SK-N-SH treated with all-trans-retinoic acid at 6 μM for 48 hours (cell line): ENCODE measurements at regions not wholly inside any gene's neighbourhood (a gene's known extent, or its start where the extent isn't known, plus 50 kb on each side); places are given as distances from the start of the nearest gene placed in this dataset.

ENCODE experiments used
- ATAC-seq: fragments of 200-7000 bp; cut with Tn5 transposase; 3 replicates; pipeline ENCODE4 v1.9.1; 2020; ENCODE audit warnings: mild to moderate bottlenecking, moderate library complexity
- ARNTL ChIP-seq: fragments of 450-650 bp; formaldehyde crosslinking; IDR thresholded peaks from 2 replicates; pipeline ENCODE4 v1.5.0; 2020; ENCODE audit warnings: low read depth, mild to moderate bottlenecking, moderate library complexity, borderline replicate concordance
- BACH2 ChIP-seq: fragments of 250-450 bp; sonication (Bioruptor Pico); IDR thresholded peaks from 2 replicates; pipeline ENCODE4 v1.9.0; 2021; ENCODE audit warnings: mild to moderate bottlenecking, borderline replicate concordance
- CSDC2 ChIP-seq: fragments of 250-450 bp; sonication (Bioruptor Pico); IDR thresholded peaks from 2 replicates; pipeline ENCODE4 v1.5.0; 2020; ENCODE audit warnings: mild to moderate bottlenecking, moderate library complexity
- ESRRG ChIP-seq: fragments of 250-450 bp; sonication (Bioruptor Pico); IDR thresholded peaks from 2 replicates; pipeline ENCODE4 v1.6.1; 2021; ENCODE audit warnings: mild to moderate bottlenecking
- GLIS3 ChIP-seq: fragments of 250-450 bp; sonication (Bioruptor Pico); IDR thresholded peaks from 2 replicates; pipeline ENCODE4 v1.5.0; 2020; ENCODE audit warnings: mild to moderate bottlenecking, moderate library complexity
- ISL1 ChIP-seq: fragments of 250-450 bp; sonication (Bioruptor Pico); IDR thresholded peaks from 2 replicates; pipeline ENCODE4 v2.1.2; 2022; ENCODE audit warnings: mild to moderate bottlenecking, moderate library complexity
- OSR1 ChIP-seq: fragments of 250-450 bp; sonication (Bioruptor Pico); IDR thresholded peaks from 2 replicates; pipeline ENCODE4 v1.8.0; 2022; ENCODE audit warnings: moderate library complexity, mild to moderate bottlenecking, inconsistent platforms
- PPARA ChIP-seq: fragments of 250-450 bp; sonication (Bioruptor Pico); IDR thresholded peaks from 2 replicates; pipeline ENCODE4 v1.5.0; 2020; ENCODE audit warnings: mild to moderate bottlenecking, borderline replicate concordance
- RARB ChIP-seq: fragments of 250-450 bp; sonication (Bioruptor Pico); IDR thresholded peaks from 2 replicates; pipeline ENCODE4 v1.8.0; 2021; ENCODE audit warnings: mild to moderate bottlenecking, moderate library complexity
- SNAI2 ChIP-seq: fragments of 250-450 bp; sonication (Bioruptor Pico); IDR thresholded peaks from 2 replicates; pipeline ENCODE4 v1.5.0; 2020; ENCODE audit warnings: mild to moderate bottlenecking, moderate library complexity
- TCF4 ChIP-seq: fragments of 250-450 bp; sonication (Bioruptor Pico); IDR thresholded peaks from 2 replicates; pipeline ENCODE4 v1.8.0; 2021; ENCODE audit warnings: mild to moderate bottlenecking, moderate library complexity, borderline replicate concordance
- TOX ChIP-seq: fragments of 250-450 bp; sonication (Bioruptor Pico); IDR thresholded peaks from 2 replicates; pipeline ENCODE4 v1.8.0; 2021; ENCODE audit warnings: mild to moderate bottlenecking, moderate library complexity, borderline replicate concordance
- ZFP3 ChIP-seq: fragments of 250-450 bp; sonication (Bioruptor Pico); IDR thresholded peaks from 2 replicates; pipeline ENCODE4 v1.5.0; 2020; ENCODE audit warnings: mild to moderate bottlenecking, moderate library complexity
- ZFP30 ChIP-seq: fragments of 450-650 bp; formaldehyde crosslinking; IDR thresholded peaks from 2 replicates; pipeline ENCODE4 v1.5.0; 2022; ENCODE audit warnings: mild to moderate bottlenecking, moderate library complexity
- ZNF565 ChIP-seq: fragments of 450-650 bp; formaldehyde crosslinking; conservative IDR thresholded peaks from 2 replicates; pipeline ENCODE4 v1.5.0; 2020; ENCODE audit warnings: low read depth, mild to moderate bottlenecking, moderate library complexity
- ZNF70 ChIP-seq: fragments of 450-650 bp; formaldehyde crosslinking; IDR thresholded peaks from 2 replicates; pipeline ENCODE4 v1.5.0; 2020; ENCODE audit warnings: mild to moderate bottlenecking, moderate library complexity
- ZNF8 ChIP-seq: fragments of 450-650 bp; formaldehyde crosslinking; IDR thresholded peaks from 2 replicates; pipeline ENCODE4 v1.5.0; 2020; ENCODE audit warnings: mild to moderate bottlenecking, moderate library complexity
- TF ChIP-seq, protein P1 (sequence below): fragments of 250-450 bp; sonication (Bioruptor Pico); IDR thresholded peaks from 2 replicates; pipeline ENCODE4 v1.8.0; 2021; ENCODE audit warnings: low read depth, mild to moderate bottlenecking, moderate library complexity, borderline replicate concordance
- TF ChIP-seq, protein P2 (sequence below): fragments of 250-450 bp; sonication (Bioruptor Pico); IDR thresholded peaks from 2 replicates; pipeline ENCODE4 v1.5.1; 2021; ENCODE audit warnings: mild to moderate bottlenecking, moderate library complexity
- TF ChIP-seq, protein P3 (sequence below): fragments of 250-450 bp; sonication (Bioruptor Pico); IDR thresholded peaks from 2 replicates; pipeline ENCODE4 v1.8.0; 2020; ENCODE audit warnings: mild to moderate bottlenecking, moderate library complexity, borderline replicate concordance
- TF ChIP-seq, protein P4 (sequence below): fragments of 250-450 bp; sonication (Bioruptor Pico); IDR thresholded peaks from 2 replicates; pipeline ENCODE4 v1.5.1; 2020; ENCODE audit warnings: low read depth, mild to moderate bottlenecking, moderate library complexity
- TF ChIP-seq, protein P5 (sequence below): fragments of 250-450 bp; sonication (Bioruptor Pico); IDR thresholded peaks from 2 replicates; pipeline ENCODE4 v1.5.0; 2020; ENCODE audit warnings: mild to moderate bottlenecking, moderate library complexity

DNA sequence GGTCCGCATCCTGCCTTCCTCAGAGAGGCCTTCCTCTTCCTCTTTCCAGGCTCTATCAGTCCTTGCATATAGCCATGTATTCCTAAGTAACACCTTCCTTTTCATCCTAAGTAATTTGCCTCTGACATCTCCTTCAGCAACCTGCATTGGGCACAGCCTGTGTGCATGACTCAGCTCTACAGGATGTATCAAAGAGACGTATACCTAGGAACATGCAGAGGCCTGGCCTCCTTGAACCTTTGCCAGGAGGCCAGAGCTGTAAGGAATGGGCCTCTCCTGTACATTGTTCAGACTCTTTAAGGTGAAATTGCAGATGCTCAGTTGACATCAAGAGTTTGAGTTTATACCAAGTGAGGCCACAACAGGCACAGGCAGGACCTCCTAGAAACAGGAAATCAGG is 76.0 kb upstream of the CELF4 start:
- ATAC-seq, result no peak
- TF ChIP-seq ZFP30 (CRISPR knock-in tag) (no peak), ZFP3 (CRISPR knock-in tag) (no peak), PPARA (CRISPR knock-in tag) (no peak), TCF4 (CRISPR knock-in tag) (no peak), ISL1 (no peak), ZNF8 (no peak), ZNF565 (CRISPR knock-in tag) (no peak), ARNTL (CRISPR knock-in tag) (no peak), CSDC2 (no peak), GLIS3 (CRISPR knock-in tag) (no peak), BACH2 (CRISPR knock-in tag) (no peak), ZNF70 (CRISPR knock-in tag) (no peak), TOX (no peak)
- TF ChIP-seq, protein P1, sequence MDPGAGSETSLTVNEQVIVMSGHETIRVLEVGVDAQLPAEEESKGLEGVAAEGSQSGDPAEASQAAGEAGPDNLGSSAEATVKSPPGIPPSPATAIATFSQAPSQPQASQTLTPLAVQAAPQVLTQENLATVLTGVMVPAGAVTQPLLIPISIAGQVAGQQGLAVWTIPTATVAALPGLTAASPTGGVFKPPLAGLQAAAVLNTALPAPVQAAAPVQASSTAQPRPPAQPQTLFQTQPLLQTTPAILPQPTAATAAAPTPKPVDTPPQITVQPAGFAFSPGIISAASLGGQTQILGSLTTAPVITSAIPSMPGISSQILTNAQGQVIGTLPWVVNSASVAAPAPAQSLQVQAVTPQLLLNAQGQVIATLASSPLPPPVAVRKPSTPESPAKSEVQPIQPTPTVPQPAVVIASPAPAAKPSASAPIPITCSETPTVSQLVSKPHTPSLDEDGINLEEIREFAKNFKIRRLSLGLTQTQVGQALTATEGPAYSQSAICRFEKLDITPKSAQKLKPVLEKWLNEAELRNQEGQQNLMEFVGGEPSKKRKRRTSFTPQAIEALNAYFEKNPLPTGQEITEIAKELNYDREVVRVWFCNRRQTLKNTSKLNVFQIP, result no peak
- TF ChIP-seq, protein P2, sequence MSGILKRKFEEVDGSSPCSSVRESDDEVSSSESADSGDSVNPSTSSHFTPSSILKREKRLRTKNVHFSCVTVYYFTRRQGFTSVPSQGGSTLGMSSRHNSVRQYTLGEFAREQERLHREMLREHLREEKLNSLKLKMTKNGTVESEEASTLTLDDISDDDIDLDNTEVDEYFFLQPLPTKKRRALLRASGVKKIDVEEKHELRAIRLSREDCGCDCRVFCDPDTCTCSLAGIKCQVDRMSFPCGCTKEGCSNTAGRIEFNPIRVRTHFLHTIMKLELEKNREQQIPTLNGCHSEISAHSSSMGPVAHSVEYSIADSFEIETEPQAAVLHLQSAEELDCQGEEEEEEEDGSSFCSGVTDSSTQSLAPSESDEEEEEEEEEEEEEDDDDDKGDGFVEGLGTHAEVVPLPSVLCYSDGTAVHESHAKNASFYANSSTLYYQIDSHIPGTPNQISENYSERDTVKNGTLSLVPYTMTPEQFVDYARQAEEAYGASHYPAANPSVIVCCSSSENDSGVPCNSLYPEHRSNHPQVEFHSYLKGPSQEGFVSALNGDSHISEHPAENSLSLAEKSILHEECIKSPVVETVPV (CRISPR knock-in tag), result no peak
- TF ChIP-seq, protein P3, sequence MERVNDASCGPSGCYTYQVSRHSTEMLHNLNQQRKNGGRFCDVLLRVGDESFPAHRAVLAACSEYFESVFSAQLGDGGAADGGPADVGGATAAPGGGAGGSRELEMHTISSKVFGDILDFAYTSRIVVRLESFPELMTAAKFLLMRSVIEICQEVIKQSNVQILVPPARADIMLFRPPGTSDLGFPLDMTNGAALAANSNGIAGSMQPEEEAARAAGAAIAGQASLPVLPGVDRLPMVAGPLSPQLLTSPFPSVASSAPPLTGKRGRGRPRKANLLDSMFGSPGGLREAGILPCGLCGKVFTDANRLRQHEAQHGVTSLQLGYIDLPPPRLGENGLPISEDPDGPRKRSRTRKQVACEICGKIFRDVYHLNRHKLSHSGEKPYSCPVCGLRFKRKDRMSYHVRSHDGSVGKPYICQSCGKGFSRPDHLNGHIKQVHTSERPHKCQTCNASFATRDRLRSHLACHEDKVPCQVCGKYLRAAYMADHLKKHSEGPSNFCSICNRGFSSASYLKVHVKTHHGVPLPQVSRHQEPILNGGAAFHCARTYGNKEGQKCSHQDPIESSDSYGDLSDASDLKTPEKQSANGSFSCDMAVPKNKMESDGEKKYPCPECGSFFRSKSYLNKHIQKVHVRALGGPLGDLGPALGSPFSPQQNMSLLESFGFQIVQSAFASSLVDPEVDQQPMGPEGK (CRISPR knock-in tag), result no peak
- TF ChIP-seq, protein P4, sequence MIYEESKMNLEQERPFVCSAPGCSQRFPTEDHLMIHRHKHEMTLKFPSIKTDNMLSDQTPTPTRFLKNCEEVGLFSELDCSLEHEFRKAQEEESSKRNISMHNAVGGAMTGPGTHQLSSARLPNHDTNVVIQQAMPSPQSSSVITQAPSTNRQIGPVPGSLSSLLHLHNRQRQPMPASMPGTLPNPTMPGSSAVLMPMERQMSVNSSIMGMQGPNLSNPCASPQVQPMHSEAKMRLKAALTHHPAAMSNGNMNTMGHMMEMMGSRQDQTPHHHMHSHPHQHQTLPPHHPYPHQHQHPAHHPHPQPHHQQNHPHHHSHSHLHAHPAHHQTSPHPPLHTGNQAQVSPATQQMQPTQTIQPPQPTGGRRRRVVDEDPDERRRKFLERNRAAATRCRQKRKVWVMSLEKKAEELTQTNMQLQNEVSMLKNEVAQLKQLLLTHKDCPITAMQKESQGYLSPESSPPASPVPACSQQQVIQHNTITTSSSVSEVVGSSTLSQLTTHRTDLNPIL, result no peak

DNA sequence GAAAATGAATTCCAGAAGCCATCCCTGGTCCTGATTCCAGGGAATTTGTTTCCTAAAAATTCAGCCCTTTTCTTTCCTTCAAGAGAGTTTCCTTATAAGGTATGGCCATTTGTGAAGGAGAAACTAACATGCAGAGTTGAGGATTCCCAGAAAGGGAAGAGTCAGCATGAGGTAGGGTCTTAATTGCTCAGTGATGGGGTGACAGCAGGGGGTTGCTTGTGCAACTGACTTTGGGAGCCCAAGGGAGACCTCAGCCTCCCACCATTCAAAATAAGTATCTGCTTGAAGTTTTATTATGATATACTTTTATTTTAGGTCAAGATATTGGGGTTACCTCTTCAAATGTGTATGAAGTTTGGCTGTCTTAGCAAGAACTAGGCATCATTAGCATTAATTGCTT is 74.9 kb upstream of the CELF4 start:
- no peak for ATAC-seq
- TF ChIP-seq ISL1, result no peak
- TF ChIP-seq TCF4 (CRISPR knock-in tag), result no peak
- TF ChIP-seq, protein P2 (CRISPR knock-in tag), result no peak
- no peak for TF ChIP-seq RARB (CRISPR knock-in tag)
- no peak for TF ChIP-seq ZNF8
- TF ChIP-seq ARNTL (CRISPR knock-in tag), result no peak
- TF ChIP-seq OSR1 (CRISPR knock-in tag), result no peak
- no peak for TF ChIP-seq BACH2 (CRISPR knock-in tag)
- TF ChIP-seq, protein P4, result no peak
- no peak for TF ChIP-seq ESRRG (CRISPR knock-in tag)
- no peak for TF ChIP-seq GLIS3 (CRISPR knock-in tag)
- TF ChIP-seq, protein P5, sequence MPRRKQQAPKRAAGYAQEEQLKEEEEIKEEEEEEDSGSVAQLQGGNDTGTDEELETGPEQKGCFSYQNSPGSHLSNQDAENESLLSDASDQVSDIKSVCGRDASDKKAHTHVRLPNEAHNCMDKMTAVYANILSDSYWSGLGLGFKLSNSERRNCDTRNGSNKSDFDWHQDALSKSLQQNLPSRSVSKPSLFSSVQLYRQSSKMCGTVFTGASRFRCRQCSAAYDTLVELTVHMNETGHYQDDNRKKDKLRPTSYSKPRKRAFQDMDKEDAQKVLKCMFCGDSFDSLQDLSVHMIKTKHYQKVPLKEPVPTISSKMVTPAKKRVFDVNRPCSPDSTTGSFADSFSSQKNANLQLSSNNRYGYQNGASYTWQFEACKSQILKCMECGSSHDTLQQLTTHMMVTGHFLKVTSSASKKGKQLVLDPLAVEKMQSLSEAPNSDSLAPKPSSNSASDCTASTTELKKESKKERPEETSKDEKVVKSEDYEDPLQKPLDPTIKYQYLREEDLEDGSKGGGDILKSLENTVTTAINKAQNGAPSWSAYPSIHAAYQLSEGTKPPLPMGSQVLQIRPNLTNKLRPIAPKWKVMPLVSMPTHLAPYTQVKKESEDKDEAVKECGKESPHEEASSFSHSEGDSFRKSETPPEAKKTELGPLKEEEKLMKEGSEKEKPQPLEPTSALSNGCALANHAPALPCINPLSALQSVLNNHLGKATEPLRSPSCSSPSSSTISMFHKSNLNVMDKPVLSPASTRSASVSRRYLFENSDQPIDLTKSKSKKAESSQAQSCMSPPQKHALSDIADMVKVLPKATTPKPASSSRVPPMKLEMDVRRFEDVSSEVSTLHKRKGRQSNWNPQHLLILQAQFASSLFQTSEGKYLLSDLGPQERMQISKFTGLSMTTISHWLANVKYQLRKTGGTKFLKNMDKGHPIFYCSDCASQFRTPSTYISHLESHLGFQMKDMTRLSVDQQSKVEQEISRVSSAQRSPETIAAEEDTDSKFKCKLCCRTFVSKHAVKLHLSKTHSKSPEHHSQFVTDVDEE (CRISPR knock-in tag), result no peak
- no peak for TF ChIP-seq PPARA (CRISPR knock-in tag)
- no peak for TF ChIP-seq ZFP30 (CRISPR knock-in tag)
- TF ChIP-seq ZNF70 (CRISPR knock-in tag), result no peak
- no peak for TF ChIP-seq SNAI2 (CRISPR knock-in tag)
- TF ChIP-seq TOX, result no peak
- TF ChIP-seq, protein P3 (CRISPR knock-in tag), result no peak
